IMR-90 (cell line): ENCODE measurements at regions not wholly inside any gene's neighbourhood (a gene's known extent, or its start where the extent isn't known, plus 50 kb on each side); places are given as distances from the start of the nearest gene placed in this dataset.

Experiments used
- ATAC-seq: fragments of 200-7000 bp; cut with Tn5 transposase; 2 replicates; pipeline ENCODE4 v1.9.1; 2020; ENCODE audit warnings: low read depth, mild to moderate bottlenecking, moderate library complexity
- BruUV-seq: library from RNA; stranded (reverse); fragments of 400-500 nt; replicated peaks from 2 replicates; lab custom pipeline; 2021; lab: Mats Ljungman, UMichigan
- CTCF ChIA-PET: fragments of 300-600 bp; formaldehyde crosslinking; extraction: SDS; loops from one replicate; lab custom pipeline; 2021; ENCODE audit warnings: antibody characterized with exemption; lab: Yijun Ruan, JAX
- POLR2A ChIA-PET: fragments of 300-600 bp; sonication (Branson Sonifier 250); formaldehyde crosslinking; loops from one replicate; lab custom pipeline; 2022; ENCODE audit warnings: antibody characterized with exemption; ENCODE audit not compliant: unreplicated experiment; lab: Charles Lee
- DNase-seq: peaks from one replicate; pipeline ENCODE4 v3.0.0; 2013
- H2AFZ ChIP-seq: replicated peaks from 2 replicates; pipeline ENCODE3; 2013; ENCODE audit warnings: low read length, mild to moderate bottlenecking; ENCODE audit not compliant: poor library complexity
- H2AK5ac ChIP-seq: 2 replicates; pipeline ENCODE4 v1.6.1; 2013; ENCODE audit warnings: low read depth, low read length, inconsistent platforms
- H2AK9ac ChIP-seq: replicated peaks from 2 replicates; pipeline ENCODE3; 2013; ENCODE audit warnings: mild to moderate bottlenecking, low read depth, low read length, moderate library complexity; ENCODE audit not compliant: poor library complexity
- H2BK120ac ChIP-seq: 2 replicates; pipeline ENCODE4 v1.6.1; 2013; ENCODE audit warnings: low read depth, low read length, inconsistent platforms
- H2BK15ac ChIP-seq: 3 replicates; pipeline ENCODE4 v1.6.1; 2013; ENCODE audit warnings: low read depth, low read length, inconsistent platforms
- H2BK20ac ChIP-seq: 2 replicates; pipeline ENCODE4 v1.6.1; 2013; ENCODE audit warnings: low read depth, mild to moderate bottlenecking, inconsistent platforms, low read length, moderate library complexity
- H2BK5ac ChIP-seq: 2 replicates; pipeline ENCODE4 v1.6.1; 2013; ENCODE audit warnings: mild to moderate bottlenecking, low read depth, low read length, inconsistent platforms; ENCODE audit not compliant: poor library complexity, severe bottlenecking
- H3K14ac ChIP-seq: replicated peaks from 2 replicates; pipeline ENCODE4 v1.6.1; 2013; ENCODE audit warnings: low read depth, low read length, inconsistent platforms
- H3K18ac ChIP-seq: 2 replicates; pipeline ENCODE4 v1.6.1; 2013; ENCODE audit warnings: low read depth, low read length, control low read depth
- H3K23ac ChIP-seq: 2 replicates; pipeline ENCODE4 v1.6.1; 2013; ENCODE audit warnings: low read depth, low read length, inconsistent platforms
- H3K27ac ChIP-seq: 2 replicates; pipeline ENCODE4 v1.5.1; 2013; ENCODE audit warnings: mild to moderate bottlenecking, control low read depth, low read length; ENCODE audit not compliant: insufficient read depth
- H3K27me3 ChIP-seq: 2 replicates; pipeline ENCODE4 v1.6.1; 2013; ENCODE audit warnings: low read length; ENCODE audit not compliant: control insufficient read depth, insufficient read depth
- H3K36me3 ChIP-seq: 2 replicates; pipeline ENCODE4 v1.6.1; 2013; ENCODE audit warnings: low read length, mixed read lengths; ENCODE audit not compliant: control insufficient read depth, insufficient read depth
- H3K4ac ChIP-seq: 2 replicates; pipeline ENCODE4 v1.6.1; 2013; ENCODE audit warnings: low read depth, low read length, inconsistent platforms
- H3K4me1 ChIP-seq: 2 replicates; pipeline ENCODE4 v1.6.1; 2013; ENCODE audit warnings: low read length, mixed read lengths; ENCODE audit not compliant: control insufficient read depth, insufficient read depth
- H3K4me2 ChIP-seq: 2 replicates; pipeline ENCODE4 v1.6.1; 2013; ENCODE audit warnings: low read depth, mild to moderate bottlenecking, control low read depth, low read length, moderate library complexity
- H3K4me3 ChIP-seq: 2 replicates; pipeline ENCODE4 v1.5.1; 2013; ENCODE audit warnings: low read depth, mild to moderate bottlenecking, control low read depth, low read length, moderate library complexity; ENCODE audit not compliant: insufficient read depth
- H3K56ac ChIP-seq: 2 replicates; pipeline ENCODE4 v1.6.1; 2013; ENCODE audit warnings: low read length, inconsistent platforms; ENCODE audit not compliant: insufficient read depth; ENCODE audit errors: extremely low read depth
- H3K79me1 ChIP-seq, 2 experiments: 2 replicates each; pipeline ENCODE4 v1.6.1; 2013; ENCODE audit warnings: low read length in 2 of 2, inconsistent platforms in 1 of 2, low read depth in 1 of 2
- H3K9ac ChIP-seq: 2 replicates; pipeline ENCODE4 v1.6.1; 2013; ENCODE audit warnings: low read depth, low read length, control low read depth
- H3K9me1 ChIP-seq: 2 replicates; pipeline ENCODE4 v1.6.1; 2013; ENCODE audit warnings: low read length, inconsistent platforms; ENCODE audit not compliant: insufficient read depth
- H3K9me3 ChIP-seq: 2 replicates; pipeline ENCODE4 v1.6.1; 2013; ENCODE audit warnings: low read length; ENCODE audit not compliant: control insufficient read depth, insufficient read depth
- H4K20me1 ChIP-seq: 2 replicates; pipeline ENCODE4 v1.6.1; 2013; ENCODE audit warnings: low read length, inconsistent platforms; ENCODE audit not compliant: insufficient read depth
- H4K5ac ChIP-seq: 2 replicates; pipeline ENCODE4 v1.6.1; 2013; ENCODE audit warnings: mild to moderate bottlenecking, low read depth, low read length, control low read depth
- H4K8ac ChIP-seq, 2 experiments: 2 replicates each; pipeline ENCODE4 v1.6.1; 2013; ENCODE audit warnings: low read depth in 2 of 2, low read length in 2 of 2, control low read depth in 1 of 2, inconsistent platforms in 1 of 2
- H4K91ac ChIP-seq: 2 replicates; pipeline ENCODE4 v1.6.1; 2013; ENCODE audit warnings: low read depth, low read length, inconsistent platforms; ENCODE audit not compliant: insufficient read depth
- BHLHE40 ChIP-seq: fragments of 150-350 bp; IDR thresholded peaks from 2 replicates; pipeline ENCODE4 v1.6.1; 2016; ENCODE audit warnings: mild to moderate bottlenecking, low read depth, low read length
- CEBPB ChIP-seq: IDR thresholded peaks from 2 replicates; pipeline ENCODE4 v1.6.1; 2012; ENCODE audit warnings: low read depth, low read length, improper control_type of control experiment
- CHD1 ChIP-seq: IDR thresholded peaks from 2 replicates; pipeline ENCODE4 v1.6.1; 2012; ENCODE audit warnings: low read depth, low read length, improper control_type of control experiment
- CTCF ChIP-seq: conservative IDR thresholded peaks from 2 replicates; pipeline ENCODE4 v1.5.1; 2012; ENCODE audit warnings: mild to moderate bottlenecking, low read depth, low read length, improper control_type of control experiment
- ELK1 ChIP-seq: fragments of 150-350 bp; IDR thresholded peaks from 2 replicates; pipeline ENCODE4 v1.6.1; 2016; ENCODE audit warnings: low read depth, mild to moderate bottlenecking, low read length, moderate library complexity, borderline replicate concordance
- FOS ChIP-seq: fragments of 150-350 bp; IDR thresholded peaks from 2 replicates; pipeline ENCODE4 v1.6.1; 2016; ENCODE audit warnings: low read depth, low read length
- MAFK ChIP-seq: IDR thresholded peaks from 2 replicates; pipeline ENCODE4 v1.6.1; 2012; ENCODE audit warnings: low read depth, low read length, improper control_type of control experiment
- MAZ ChIP-seq: IDR thresholded peaks from 2 replicates; pipeline ENCODE4 v1.6.1; 2012; ENCODE audit warnings: low read depth, mild to moderate bottlenecking, low read length, improper control_type of control experiment, moderate library complexity, borderline replicate concordance
- MXI1 ChIP-seq: IDR thresholded peaks from 2 replicates; pipeline ENCODE4 v1.6.1; 2012; ENCODE audit warnings: low read depth, mild to moderate bottlenecking, low read length, moderate library complexity, borderline replicate concordance
- NFE2L2 ChIP-seq: fragments of 150-350 bp; IDR thresholded peaks from 2 replicates; pipeline ENCODE4 v1.6.1; 2016; ENCODE audit warnings: low read depth, mild to moderate bottlenecking, low read length
- POLR2A ChIP-seq: IDR thresholded peaks from 2 replicates; pipeline ENCODE4 v1.6.1; 2012; ENCODE audit warnings: mild to moderate bottlenecking, low read depth, low read length
- RAD21 ChIP-seq: IDR thresholded peaks from 2 replicates; pipeline ENCODE4 v1.6.1; 2012; ENCODE audit warnings: low read length, improper control_type of control experiment
- RCOR1 ChIP-seq: IDR thresholded peaks from 2 replicates; pipeline ENCODE4 v1.6.1; 2012; ENCODE audit warnings: mild to moderate bottlenecking, low read length, improper control_type of control experiment; ENCODE audit not compliant: insufficient replicate concordance
- RFX5 ChIP-seq: IDR thresholded peaks from 2 replicates; pipeline ENCODE4 v1.8.0; 2012; ENCODE audit warnings: low read depth, mild to moderate bottlenecking, low read length, moderate library complexity
- SMC3 ChIP-seq: fragments of 150-350 bp; IDR thresholded peaks from 2 replicates; pipeline ENCODE4 v1.6.1; 2016; ENCODE audit warnings: low read depth, mild to moderate bottlenecking, antibody characterized with exemption, low read length, moderate library complexity
- USF2 ChIP-seq: fragments of 150-350 bp; IDR thresholded peaks from 2 replicates; pipeline ENCODE4 v1.6.1; 2017; ENCODE audit warnings: mild to moderate bottlenecking, antibody characterized with exemption, low read length, low read depth
- WGBS, 2 experiments: methylation state at CpG; one replicate each; pipeline versions ENCODE4 v1.1.5 to v1.1.7; 2013; ENCODE audit warnings: missing lambda C conversion rate in 2 of 2; ENCODE audit not compliant: insufficient read length in 1 of 2; ENCODE audit errors: extremely low coverage in 2 of 2; 5-methylcytosine and 5-hydroxymethylcytosine counted together
- dilution Hi-C: fragments of 300-500 bp; cut with HindIII; formaldehyde crosslinking; loops from one replicate; pipeline ENCODE4 v1.14.3; 2018; ENCODE audit warnings: low sequenced_read_pairs; ENCODE audit not compliant: unreplicated experiment
- in situ Hi-C: fragments of 300-500 bp; cut with MboI; formaldehyde crosslinking; loops from 3 replicates; pipeline ENCODE4 v1.14.3; 2019; ENCODE audit warnings: low sequenced_read_pairs, inconsistent platforms, mixed read lengths
- intact Hi-C: fragments of 100-400 bp; cut with micrococcal nuclease; formaldehyde crosslinking; loops from 2 replicates; pipeline ENCODE4 v1.10.0; 2022

- Histone ChIP-seq H2BK120ac (no peak overlapping the region), H3K4me2 (no peak overlapping the region), H2AK9ac (no peak overlapping the region), H3K14ac (no peak overlapping the region), H3K9ac (no peak overlapping the region), H3K18ac (no peak overlapping the region), H3K27ac (no peak overlapping the region), H3K23ac (no peak overlapping the region), H3K9me1 (no peaks in the 10 kb centered on the region), H2AK5ac (no peak overlapping the region), H3K56ac (no peak overlapping the region), H3K4me3 (no peak overlapping the region), H4K8ac (no peak overlapping the region), H3K4ac (no peak overlapping the region), H4K20me1 (no peaks in the 10 kb centered on the region), H2BK5ac (no peak overlapping the region), H2BK20ac (no peak overlapping the region), H3K79me1 (no peaks in the 10 kb centered on the region), H4K91ac (no peak overlapping the region), H3K9me3 (no peaks in the 10 kb centered on the region), H2AFZ (no peak overlapping the region), H3K27me3 (no peaks in the 10 kb centered on the region), H4K5ac (no peak overlapping the region), H3K36me3 (no peaks in the 10 kb centered on the region), H3K4me1 (no peaks in the 10 kb centered on the region), H2BK15ac (no peak overlapping the region)
- CTCF ChIA-PET, result no interaction called here
- WGBS, 2 experiments, result no CpG with 5 or more reads among the region's 1 CpG
- ATAC-seq, result no peak
- TF ChIP-seq FOS (no peak), NFE2L2 (no peak), RFX5 (no peak), RCOR1 (no peak), MAFK (no peak), RAD21 (no peak), SMC3 (no peak), MXI1 (no peak), MAZ (no peak), CHD1 (no peak), BHLHE40 (no peak), CTCF (no peak), POLR2A (no peak), ELK1 (no peak), USF2 (no peak), CEBPB (no peak)
- in situ Hi-C loops, result no loop called here
- POLR2A ChIA-PET, result no interaction called here
- dilution Hi-C loops, result no loop called here
- intact Hi-C loops, result no loop called here
- BruUV-seq, result no TSS peak
- DNase-seq, result no peak
These were observed 538.2 kb upstream of the EYS start for GRCh38 chr6:66245231-66245630.
